HuH-7.5 (cell line): ENCODE measurements at regions not wholly inside any gene's neighbourhood (a gene's known extent, or its start where the extent isn't known, plus 50 kb on each side); places are given as distances from the start of the nearest gene placed in this dataset.
"Not testable (repeated sequence)": the region's sequence is repeated elsewhere in the genome, so short reads cannot be mapped to it uniquely, and the experiment has no call there.

Experiments used
- DNase-seq: peaks from one replicate; pipeline ENCODE4 v3.0.0; 2011; ENCODE audit warnings: low spot score

DNA sequence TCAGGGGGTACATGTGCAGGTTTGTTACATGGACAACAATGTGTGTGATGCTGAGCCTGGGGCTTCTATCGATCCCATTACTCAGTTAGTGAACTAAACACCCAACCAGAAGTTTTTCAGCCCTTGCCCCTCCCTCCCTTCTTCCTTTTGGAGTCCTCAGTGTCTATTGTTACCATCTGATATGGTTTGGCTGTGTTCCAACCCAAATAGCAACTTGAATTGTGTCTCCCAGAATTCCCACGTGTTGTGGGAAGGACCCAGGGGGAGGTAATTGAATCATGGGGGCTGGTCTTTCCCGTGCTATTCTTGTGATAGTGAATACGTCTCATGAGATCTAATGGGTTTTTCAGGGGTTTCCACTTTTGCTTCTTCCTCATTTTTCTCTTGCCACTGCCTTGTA is 186.3 kb downstream of the AEBP2 start:
- DNase-seq: not testable (repeated sequence)

DNA sequence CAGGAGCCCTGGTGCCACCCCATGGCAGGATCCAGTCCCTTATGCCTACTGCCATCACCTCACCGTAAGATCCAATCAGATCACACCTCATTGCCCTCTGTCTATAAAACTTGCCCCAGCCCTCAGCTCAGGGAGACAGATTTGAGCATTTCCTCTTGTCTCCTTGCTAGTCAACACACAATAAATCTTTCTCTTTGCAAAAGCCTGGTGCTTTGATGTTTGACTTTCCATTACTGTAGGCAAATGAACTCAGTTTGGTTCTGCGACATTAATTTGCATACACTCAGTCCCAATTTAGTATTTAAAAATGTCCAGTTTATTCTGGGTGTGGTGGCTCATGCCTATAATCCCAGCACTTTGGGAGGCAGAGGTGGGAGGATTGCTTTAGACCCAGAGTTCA is 188.4 kb downstream of the AEBP2 start:
- DNase-seq: no peak

DNA sequence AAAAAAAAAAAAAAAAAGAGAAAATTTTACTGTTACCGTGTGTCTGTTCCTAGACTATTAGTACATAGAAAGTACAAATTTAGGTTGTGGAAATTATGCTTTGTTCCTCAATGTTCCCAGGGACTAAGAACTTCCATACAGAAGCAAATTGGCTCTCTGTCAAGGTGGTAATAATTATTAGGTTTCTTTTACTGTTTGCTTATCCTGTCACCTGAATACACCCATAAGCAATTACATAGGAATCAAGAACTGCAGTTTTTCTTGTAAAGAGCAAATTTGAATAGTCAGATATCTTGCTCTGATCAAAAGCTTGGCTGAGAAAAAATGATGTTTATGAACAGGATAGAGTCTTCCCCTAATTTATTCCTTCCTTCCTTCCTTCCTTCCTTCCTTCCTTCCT is 191.2 kb downstream of the AEBP2 start:
- DNase-seq: no peak

DNA sequence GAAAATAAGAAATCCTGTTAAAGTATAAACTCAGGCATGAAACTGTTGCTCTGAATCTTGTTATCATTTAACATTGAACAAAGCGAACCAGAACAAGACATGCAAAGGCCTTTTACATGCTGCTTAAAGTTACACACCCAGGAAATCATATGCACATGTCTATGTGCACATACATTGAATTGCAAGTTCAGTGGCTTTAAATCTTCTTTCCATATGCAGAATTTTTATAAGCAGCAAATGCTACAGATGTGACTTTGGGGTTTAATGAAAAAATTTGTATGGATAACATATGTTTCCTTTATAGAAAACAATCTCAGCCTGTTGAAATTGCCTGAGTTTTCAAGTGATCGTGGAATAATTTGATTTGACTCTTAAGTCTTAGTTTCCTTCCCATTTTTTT is 193.9 kb downstream of the AEBP2 start:
- DNase-seq: no peak

DNA sequence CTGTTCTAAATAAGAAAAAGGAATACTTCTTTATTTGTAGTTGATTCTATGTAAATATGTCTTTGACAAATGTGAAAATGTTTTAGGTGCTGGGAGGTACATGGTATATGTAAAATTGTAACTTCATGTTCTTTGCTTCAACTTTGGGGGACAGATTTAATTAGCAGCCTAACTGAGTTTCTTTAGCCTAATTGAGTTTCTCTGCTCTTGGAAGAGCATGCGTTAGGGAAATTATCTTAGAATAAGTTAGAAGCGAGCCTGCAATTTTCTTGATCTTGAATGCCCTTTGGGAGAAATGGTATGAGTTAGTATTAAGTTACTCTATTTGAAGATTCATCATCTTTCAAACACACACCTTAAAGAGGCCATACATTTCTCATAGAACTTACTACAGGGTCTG is 194.3 kb downstream of the AEBP2 start:
- no peak for DNase-seq

DNA sequence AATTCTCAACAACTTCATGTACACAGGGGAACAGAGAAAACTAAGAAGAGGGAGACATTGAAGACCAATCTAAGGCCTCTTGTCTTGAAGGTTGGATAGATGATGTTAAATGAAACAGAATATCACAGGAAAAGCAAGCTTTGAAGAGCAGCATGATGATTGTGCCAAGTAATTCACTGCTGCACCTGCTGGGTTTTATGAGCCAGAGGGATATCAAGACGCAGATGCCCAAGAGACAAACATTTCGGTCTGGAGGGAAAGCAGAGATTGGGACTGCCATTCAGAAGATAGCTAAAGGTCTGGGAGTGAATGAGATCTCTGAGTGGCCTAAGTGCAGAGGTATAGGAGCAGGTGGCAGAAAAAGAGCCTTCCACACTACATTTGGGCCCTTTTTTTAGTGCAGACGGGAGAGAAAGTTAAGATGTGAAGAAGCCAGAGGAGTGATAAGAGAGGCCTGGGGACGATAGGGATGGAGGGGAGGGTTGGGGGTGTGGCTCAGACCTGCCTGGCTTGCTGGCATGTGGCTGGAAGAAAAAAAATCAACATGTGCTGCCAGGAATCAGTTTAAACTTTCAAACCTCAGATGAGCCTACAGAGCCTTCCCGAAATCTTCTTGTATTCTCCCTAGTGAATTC is 200.6 kb downstream of the AEBP2 start:
- no peak for DNase-seq

DNA sequence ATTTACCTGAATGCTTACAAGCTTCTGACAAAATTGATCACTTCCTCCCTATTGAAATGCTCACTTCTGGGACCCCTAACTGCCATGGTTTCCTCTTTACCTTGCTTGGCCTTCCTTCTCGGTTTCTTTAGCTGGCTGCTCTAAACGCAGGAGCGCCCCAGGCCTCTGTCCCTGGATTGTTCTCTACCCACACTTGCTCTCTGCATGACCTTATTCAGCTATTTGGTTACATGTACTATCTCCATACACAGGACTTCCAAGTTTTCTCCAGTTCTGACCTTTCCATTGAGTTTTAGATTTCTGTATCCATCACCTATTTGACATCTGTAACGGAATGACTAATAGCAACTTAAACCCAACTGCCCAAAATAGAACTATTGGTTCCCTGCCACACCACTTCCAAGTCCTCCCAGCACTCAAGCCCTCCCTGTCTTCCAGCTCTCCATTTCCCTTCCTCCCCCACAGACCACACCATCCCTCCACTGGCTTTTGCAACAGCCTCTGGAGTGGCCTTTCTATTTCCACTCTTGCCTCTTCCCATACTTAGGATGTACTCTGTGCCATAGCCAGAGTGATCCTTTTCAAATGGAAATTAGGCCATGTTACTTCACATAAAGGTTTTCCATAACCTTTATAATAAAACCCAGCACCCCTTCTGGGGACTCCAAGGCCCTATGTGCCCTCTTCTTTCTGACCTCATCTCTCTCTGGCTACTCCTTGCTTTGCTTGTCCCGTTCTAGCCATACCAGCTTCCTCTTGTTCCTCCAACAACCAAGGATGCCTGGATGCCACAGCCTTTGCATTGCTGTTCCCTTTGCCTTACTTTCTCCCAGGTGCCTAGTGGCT is 202.2 kb downstream of the AEBP2 start:
- DNase-seq: no peak

DNA sequence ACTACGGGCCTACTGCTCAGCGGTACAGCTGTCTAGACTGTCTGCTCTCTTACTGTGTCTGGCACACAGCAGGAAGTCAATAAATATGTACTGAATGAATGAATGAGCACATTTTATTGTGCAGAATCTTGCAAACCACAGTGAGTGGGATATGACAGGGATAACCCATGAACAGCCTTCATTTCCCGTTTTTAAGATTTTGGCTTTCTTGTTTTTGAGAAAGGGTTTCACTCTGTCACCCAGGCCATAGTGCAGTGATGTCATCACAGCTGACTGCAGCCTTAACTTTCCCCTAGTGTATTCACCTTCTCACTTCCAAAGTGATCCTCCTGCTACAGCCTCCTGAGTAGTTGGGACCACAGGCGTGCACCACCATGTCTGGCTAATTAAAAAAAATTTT is 203.1 kb downstream of the AEBP2 start:
- no peak for DNase-seq

DNA sequence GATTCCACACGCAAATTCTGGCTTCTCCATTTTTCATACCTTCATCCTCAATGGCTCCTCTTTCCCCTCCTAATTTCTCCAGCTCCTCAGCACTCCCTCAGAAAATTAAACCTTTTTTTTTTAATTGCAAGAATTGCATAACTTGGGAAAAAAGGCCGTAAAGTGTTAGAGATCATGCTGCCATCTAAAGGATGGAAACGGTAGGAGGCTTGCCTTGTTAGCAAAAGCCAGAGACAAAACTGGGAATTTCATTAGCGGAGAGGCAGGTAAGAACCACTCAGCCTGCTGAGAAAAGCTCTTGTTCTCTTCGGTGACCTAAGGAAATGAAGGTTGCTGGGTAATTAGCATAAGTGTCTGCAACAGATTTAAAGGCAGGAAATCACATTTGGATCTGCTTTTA is 204.3 kb downstream of the AEBP2 start:
- DNase-seq: no peak

DNA sequence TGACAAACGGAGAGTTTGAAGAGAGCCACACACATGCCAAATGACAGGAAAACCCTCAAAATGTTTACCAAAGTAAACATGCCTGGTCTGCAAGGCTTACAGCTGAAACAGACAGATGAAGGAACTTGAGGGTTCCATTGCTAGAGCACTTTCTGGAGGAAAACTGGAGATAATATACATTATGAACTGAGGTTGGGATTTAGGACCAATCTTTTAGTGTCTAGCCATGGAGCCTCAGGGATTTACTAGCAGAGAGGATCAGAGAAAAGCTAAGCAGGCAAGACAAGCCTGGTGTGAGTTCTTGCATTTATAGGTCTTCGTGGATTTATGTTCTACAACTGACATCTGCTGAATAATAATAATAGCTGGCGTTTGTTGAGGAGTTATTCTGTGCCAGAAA is 205.3 kb downstream of the AEBP2 start:
- DNase-seq: no peak

DNA sequence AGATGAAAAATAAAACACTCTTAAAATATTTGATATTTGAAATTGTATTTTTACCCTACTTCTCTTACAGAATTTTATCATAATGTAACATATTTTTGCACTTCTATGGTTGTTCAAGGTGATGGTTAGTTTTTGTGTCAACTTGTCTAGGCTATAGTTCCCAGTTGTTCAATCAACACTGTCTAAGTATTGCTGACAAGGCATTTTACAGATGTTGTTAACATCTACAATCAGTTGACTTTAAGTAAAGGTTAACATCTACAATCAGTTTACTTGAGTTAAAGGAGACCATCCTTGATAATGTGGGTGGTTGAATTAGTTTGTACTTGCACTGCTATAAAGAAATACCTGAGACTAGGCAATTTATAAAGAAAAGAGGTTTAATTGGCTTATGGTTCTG is 206.5 kb downstream of the AEBP2 start:
- no peak for DNase-seq

DNA sequence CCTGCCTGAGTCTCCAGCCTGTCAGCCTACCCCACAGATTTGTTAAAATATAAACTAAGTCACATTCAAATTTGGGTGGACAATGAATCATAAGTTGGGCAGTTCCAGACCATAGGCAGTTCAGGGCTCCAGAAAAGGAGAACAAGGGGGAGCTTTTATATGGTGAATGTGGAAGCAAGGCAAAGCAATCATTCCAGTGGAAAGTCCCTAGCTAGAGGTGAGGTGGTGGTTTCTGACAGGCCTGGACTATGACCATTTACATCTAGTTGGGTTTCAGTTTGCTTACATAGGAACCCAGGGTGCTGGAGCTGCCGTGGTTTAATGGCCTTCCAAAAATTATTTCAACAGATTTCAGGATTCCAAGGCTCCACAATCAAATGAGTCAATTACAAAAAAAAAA is 207.3 kb downstream of the AEBP2 start:
- no peak for DNase-seq

DNA sequence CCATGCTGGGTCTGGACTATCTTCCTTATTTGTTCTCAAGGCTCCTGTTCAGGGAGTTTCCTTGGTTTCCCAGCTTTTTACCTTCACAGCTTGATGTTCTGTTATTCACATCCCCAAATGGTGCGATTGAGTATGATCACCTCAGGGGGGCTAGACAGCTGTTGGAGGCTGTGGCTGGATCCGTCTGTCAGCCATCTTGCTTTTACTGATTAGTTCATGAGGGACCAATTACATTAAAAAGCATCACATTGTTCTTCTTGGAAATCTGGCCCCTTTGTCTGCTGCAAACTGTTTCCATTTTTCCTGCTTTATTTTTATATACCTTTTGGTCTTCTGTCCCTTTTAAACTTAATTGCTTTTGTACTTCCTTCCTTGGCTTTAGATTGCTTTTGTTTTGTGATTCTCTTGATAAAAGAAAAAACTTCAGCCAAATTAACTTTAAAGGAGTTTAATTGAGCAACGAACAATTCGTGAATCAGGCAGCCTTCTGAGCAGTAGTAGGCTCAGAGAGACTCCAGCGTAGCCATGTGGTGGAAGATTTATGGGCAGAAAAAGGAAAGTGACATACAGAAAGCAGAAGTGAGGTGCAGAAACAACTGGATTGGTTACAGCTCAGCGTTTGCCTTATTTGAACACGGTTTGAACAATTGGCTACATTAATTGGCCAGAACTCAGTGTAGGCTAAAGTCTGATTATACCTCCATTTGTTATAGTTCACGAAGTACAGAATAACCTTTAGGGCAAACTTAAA is 208.7 kb downstream of the AEBP2 start:
- DNase-seq: no peak

DNA sequence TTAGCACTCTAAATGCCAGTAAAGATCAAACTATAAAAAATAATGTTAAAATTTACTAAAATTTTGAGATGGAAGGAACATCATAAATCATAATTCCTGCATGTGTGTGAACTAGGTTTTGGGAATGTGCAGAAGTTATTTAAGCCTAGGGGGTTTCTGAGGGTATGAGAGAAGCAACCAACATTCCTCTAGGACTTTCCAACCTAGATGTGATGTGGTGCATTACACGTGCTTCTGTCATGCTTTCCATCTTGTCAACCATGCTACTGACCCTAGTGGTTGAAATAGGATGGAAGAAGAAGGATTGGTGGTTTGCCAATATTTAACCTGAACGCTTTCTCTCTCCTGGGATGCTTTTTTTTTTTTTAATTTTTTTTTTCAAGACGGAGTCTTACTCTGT is 209.3 kb downstream of the AEBP2 start:
- DNase-seq: no peak

DNA sequence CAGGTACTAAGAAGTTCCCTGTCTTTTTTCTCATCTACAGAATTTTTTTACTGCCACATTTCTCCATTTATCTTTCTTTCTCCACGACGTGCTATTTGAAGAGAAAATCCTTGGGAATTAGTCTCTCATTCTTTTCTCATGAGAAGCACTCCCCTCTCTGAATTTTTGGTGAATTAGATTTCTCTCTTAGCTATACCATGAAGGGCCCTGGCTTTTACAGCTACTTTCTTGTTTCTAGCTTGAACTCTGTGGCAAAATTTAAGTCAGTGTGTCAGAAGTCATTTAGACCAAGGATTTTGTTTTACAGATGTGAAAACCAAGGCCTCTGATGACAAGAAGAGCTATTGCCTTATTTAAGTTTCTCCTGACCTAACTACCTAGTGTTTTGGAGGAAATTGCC is 213.1 kb downstream of the AEBP2 start:
- DNase-seq: no peak

DNA sequence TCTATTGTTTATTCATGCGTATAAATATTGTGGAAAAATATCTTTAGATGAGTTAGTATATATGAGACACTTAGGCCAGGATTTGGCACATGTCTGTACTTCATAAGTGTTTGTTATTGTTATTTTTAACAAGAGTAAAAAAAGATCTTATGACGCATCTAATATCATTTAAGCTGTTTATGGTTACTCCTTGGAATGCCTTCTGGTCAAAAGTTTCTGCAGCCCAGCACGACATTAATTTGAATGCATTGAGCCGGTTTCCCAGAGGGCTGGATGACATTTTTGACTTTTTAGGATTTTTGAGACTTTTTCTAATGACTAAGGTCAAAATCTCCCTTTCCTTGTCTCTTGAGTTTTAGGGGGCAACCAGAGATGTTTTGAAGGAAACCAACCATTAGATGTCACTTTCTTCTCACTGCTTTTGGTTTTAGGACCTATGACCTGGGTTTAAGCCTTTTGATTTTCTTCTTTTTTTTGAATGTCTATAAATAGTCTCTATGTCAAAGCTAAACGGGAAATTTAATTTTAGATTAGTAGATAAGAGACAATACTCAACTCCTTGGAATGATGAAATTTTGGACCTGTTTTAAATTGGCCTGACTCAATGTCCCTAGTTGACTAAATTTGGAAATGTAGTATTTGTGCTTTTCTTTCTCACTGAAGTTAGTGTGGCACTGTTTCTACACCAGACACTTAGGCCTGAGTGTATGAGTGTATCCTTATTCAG is 215.5 kb downstream of the AEBP2 start:
- no peak for DNase-seq

DNA sequence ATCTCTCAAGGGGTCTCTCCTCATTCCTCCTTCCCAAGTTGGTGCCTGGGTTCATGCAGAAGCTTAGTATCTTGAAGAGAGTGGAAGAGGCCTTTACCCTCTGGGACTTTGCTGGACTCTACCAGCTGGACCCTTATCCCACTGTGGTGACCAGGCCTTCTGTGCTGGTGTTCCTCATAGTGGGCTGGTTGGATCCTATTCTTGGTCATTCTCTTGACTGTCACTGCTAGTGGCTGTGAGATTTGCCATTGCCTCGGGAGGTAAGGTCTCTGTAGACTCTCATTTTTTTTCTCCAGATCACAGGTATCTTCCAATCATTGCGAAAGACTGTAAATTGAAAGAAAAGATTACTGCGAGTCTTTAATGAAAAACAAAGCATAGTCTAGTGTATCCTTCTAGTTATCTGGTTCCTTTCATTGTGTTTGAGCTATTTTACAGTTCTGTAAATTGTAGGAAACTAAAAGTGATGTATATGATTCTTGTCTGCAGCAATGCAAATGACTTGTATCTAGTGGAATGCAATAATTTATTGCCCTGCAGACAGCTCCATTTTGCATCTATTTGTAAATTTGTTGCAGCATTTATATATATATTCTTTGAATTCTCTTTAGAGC is 217.9 kb downstream of the AEBP2 start:
- no peak for DNase-seq

DNA sequence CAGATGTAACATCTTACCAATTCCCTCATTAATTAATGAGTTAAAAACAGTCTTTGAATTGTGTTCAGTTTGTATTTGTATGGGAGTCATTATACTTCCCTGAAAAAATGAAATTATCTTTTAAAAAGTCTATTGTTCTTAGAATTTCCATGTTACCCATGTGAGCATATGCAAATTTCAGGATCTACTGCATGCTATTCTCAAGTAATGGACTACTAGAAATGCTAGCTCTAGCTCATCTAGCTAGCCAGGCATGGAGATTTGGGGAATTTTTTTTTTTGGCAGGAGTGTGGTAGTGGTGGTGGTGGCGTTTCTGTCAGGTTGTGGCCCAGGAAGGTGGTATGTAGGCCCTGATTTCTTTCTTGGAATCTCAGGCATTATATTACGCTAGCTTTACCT is 218.4 kb downstream of the AEBP2 start:
- DNase-seq: no peak

DNA sequence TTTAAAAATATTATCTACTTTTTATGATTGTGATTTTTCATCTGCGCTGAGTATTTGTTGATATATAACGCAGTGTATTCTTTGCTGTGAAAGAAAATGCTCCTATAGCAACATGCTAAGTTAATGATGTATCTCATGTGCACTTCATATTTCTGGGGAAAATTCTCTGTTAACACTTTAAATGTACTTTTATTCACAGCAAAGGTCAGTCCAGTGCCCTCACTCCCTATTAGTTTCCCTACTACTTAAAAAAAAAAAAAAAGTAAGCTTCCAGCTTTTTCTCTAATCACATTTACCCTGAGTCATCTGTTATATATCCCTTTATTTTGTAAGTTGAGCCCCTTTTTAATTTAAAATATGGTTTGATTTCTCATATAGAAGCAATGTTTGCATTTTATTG is 219.8 kb downstream of the AEBP2 start:
- no peak for DNase-seq

DNA sequence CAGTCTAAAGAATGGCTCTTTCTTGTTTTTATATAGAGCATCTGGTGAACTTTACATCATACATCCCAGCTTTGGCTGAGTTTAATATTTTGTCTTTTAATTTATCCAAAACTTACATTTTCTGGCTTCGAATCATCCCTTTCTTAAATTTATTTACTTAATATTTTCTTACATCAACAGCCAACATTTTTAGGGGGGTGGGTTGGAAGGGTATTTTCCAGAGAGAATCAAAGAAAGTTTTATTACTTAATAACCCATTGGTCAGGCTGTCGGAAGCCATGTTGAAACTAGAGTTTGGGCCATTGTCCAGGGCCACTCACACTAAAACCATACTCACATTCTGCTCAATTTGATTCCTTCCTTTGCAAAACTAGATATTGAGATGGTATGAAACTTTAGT is 220.2 kb downstream of the AEBP2 start:
- no peak for DNase-seq

DNA sequence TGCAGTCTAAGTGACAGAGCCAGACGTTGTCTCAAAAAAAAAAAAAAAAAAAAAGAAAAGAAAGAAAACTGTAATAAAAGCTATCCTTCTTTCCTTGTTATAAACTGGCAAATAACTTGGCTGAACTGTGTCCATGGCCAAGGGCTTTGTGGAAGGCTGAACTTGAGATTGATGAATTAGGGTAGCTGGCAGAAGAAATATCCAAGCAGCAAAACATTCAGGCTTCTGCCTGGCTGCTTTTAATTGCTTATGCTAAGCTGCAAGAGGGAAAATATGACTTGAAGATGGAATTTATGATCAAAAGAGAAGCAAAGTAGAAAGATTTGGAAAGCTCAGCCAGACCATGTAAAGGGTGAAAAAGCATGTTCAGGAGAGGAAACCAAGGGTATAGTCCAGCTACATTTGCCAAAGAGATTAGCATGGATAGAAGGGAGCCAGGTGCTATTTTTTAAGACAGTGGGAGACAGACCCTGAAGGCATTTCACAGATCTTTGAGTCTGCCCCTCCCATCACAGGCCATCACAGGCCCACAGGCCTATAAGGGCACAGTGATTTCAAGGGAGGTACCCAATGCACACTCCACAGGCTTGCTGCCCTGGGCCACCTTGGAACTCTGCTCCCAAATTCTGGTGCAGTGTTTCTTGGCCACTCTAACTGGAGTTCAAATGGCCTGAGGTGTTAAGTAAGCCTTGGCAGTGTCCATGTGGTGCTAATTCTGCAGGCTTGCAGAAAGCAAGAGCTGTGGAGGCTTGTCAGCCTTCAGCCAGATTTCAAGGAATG is 226.0 kb downstream of the AEBP2 start:
- no peak for DNase-seq
